ENCODE measurements at regions not wholly inside any gene's neighbourhood (a gene's known extent, or its start where the extent isn't known, plus 50 kb on each side); places are given as distances from the start of the nearest gene placed in this dataset.

- H3K4me3 ChIP-seq (ENCODE audit: low read depth, low read length), result no peak overlapping the region
- H2AFZ ChIP-seq, result no peak overlapping the region
- no peaks in the 10 kb centered on the region for H3K36me3 ChIP-seq (ENCODE audit: control insufficient read depth, insufficient read depth, low read length)
- no peaks in the 10 kb centered on the region for H3K79me2 ChIP-seq
- no peak for TF ChIP-seq CTCF (IDR thresholded peaks at IDR 0.05)
- H3K9me3 ChIP-seq (ENCODE audit: control insufficient read depth, low read length), result no peaks in the 10 kb centered on the region
- no peak overlapping the region for H3K27ac ChIP-seq
- H3K27me3 ChIP-seq (ENCODE audit: control insufficient read depth, insufficient read depth, low read length), result no peaks in the 10 kb centered on the region
- H3K4me2 ChIP-seq (ENCODE audit: low read length), result no peak overlapping the region
- H3K9ac ChIP-seq, result no peak overlapping the region
- no peaks in the 10 kb centered on the region for H3K4me1 ChIP-seq
Observed at GRCh38 chr13:33756929-33757328, 61.0 kb upstream of the RFC3 start.

GRCh38 chr13:33757713-33758112 lies 60.2 kb upstream of the RFC3 start:
- TF ChIP-seq CTCF (IDR thresholded peaks at IDR 0.05), result no peak
- Histone ChIP-seq H3K27ac (no peak overlapping the region), H3K36me3 (ENCODE audit: control insufficient read depth, insufficient read depth, low read length) (no peaks in the 10 kb centered on the region), H3K4me1 (no peaks in the 10 kb centered on the region), H3K79me2 (no peaks in the 10 kb centered on the region), H2AFZ (no peak overlapping the region), H3K4me3 (ENCODE audit: low read depth, low read length) (no peak overlapping the region), H3K9ac (no peak overlapping the region), H3K9me3 (ENCODE audit: control insufficient read depth, low read length) (no peaks in the 10 kb centered on the region), H3K4me2 (ENCODE audit: low read length) (no peak overlapping the region), H3K27me3 (ENCODE audit: control insufficient read depth, insufficient read depth, low read length) (no peaks in the 10 kb centered on the region)

GRCh38 chr13:33758113-33758512 lies 59.8 kb upstream of the RFC3 start:
- Histone ChIP-seq H2AFZ (no peak overlapping the region), H3K4me1 (no peaks in the 10 kb centered on the region), H3K9ac (no peak overlapping the region), H3K4me2 (ENCODE audit: low read length) (no peak overlapping the region), H3K36me3 (ENCODE audit: control insufficient read depth, insufficient read depth, low read length) (no peaks in the 10 kb centered on the region), H3K27ac (no peak overlapping the region), H3K4me3 (ENCODE audit: low read depth, low read length) (no peak overlapping the region), H3K27me3 (ENCODE audit: control insufficient read depth, insufficient read depth, low read length) (no peaks in the 10 kb centered on the region), H3K79me2 (no peaks in the 10 kb centered on the region), H3K9me3 (ENCODE audit: control insufficient read depth, low read length) (no peaks in the 10 kb centered on the region)
- TF ChIP-seq CTCF (IDR thresholded peaks at IDR 0.05), result no peak

DNA sequence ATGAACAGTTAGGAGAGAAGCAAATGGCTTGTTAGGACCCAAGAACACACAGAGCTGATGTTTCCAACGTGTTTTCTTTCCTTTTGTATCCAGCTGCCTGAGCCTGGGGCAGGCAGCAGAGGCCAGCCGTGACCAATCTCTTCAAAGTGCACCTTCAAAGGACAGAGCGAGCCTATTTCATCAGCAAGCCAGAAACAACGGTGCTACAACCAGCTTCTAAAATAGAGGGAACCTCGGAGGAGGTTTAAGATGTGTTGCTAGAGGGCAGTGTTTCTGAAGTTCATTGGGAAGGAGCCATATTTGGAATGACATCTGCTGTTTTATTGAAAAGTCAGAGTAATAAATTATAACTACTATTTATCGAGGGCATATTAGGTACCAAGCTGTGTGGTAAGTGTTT lies 56.2 kb upstream of the RFC3 start:
- H3K4me3 ChIP-seq (ENCODE audit: low read depth, low read length), result no peak overlapping the region
- no peak for TF ChIP-seq CTCF (IDR thresholded peaks at IDR 0.05)
- H3K79me2 ChIP-seq, result no peaks in the 10 kb centered on the region
- H3K4me2 ChIP-seq (ENCODE audit: low read length), result no peak overlapping the region
- no peak overlapping the region for H3K27ac ChIP-seq
- H3K9ac ChIP-seq, result no peak overlapping the region
- no peaks in the 10 kb centered on the region for H3K36me3 ChIP-seq (ENCODE audit: control insufficient read depth, insufficient read depth, low read length)
- no peak overlapping the region for H2AFZ ChIP-seq
- no peaks in the 10 kb centered on the region for H3K9me3 ChIP-seq (ENCODE audit: control insufficient read depth, low read length)
- H3K4me1 ChIP-seq, result no peaks in the 10 kb centered on the region
- no peaks in the 10 kb centered on the region for H3K27me3 ChIP-seq (ENCODE audit: control insufficient read depth, insufficient read depth, low read length)

- Histone ChIP-seq H3K36me3 (ENCODE audit: control insufficient read depth, insufficient read depth, low read length) (no peaks in the 10 kb centered on the region), H3K4me3 (ENCODE audit: low read depth, low read length) (no peak overlapping the region), H3K27me3 (ENCODE audit: control insufficient read depth, insufficient read depth, low read length) (no peaks in the 10 kb centered on the region), H3K9ac (no peak overlapping the region), H3K27ac (no peak overlapping the region), H3K9me3 (ENCODE audit: control insufficient read depth, low read length) (no peaks in the 10 kb centered on the region), H3K4me2 (ENCODE audit: low read length) (no peak overlapping the region), H3K79me2 (no peaks in the 10 kb centered on the region), H3K4me1 (no peaks in the 10 kb centered on the region), H2AFZ (no peak overlapping the region)
- TF ChIP-seq CTCF (IDR thresholded peaks at IDR 0.05), result no peak
Observed at GRCh38 chr13:33763021-33763420, 54.9 kb upstream of the RFC3 start.

All from parathyroid adenoma (tissue), 2 donors.